Ovary (tissue), 3 donors: ENCODE measurements at regions not wholly inside any gene's neighbourhood (a gene's known extent, or its start where the extent isn't known, plus 50 kb on each side); places are given as distances from the start of the nearest gene placed in this dataset.

Source experiments
- CTCF ChIP-seq, 3 donors: fragments of 450-650 bp in 2 of 3; fragments of 200-600 bp in 1 of 3; IDR thresholded peaks; one replicate each; pipeline versions ENCODE4 v1.5.1 to v1.8.0; 2016 to 2022; ENCODE audit warnings: antibody characterized with exemption in 3 of 3, mild to moderate bottlenecking in 1 of 3
- EP300 ChIP-seq: sonication (generic); formaldehyde crosslinking; IDR thresholded peaks from one replicate; pipeline ENCODE4 v1.6.1; 2017; ENCODE audit warnings: antibody characterized with exemption
- POLR2A ChIP-seq: fragments of 450-650 bp; IDR thresholded peaks from one replicate; pipeline ENCODE4 v1.6.1; 2017; ENCODE audit warnings: antibody characterized with exemption, mild to moderate bottlenecking, moderate library complexity
- donor health status: DM: no; HTN: no; CAD: no.

- TF ChIP-seq CTCF (IDR thresholded peaks at IDR 0.05) (no peak), POLR2A (no peak), EP300 (no peak)
These were observed 119.1 kb upstream of the PHYHIPL start for GRCh38 chr10:59057345-59057744.
